Activated CD8-positive, alpha-beta T cell treated with anti-CD3 and anti-CD28 coated beads for 36 hours (primary cell): ENCODE measurements at regions not wholly inside any gene's neighbourhood (a gene's known extent, or its start where the extent isn't known, plus 50 kb on each side); places are given as distances from the start of the nearest gene placed in this dataset.

Experiments
- ATAC-seq: fragments of 200-7000 bp; cut with Tn5 transposase; one replicate; pipeline ENCODE4 v1.10.0; 2021; ENCODE audit warnings: mild to moderate bottlenecking, moderate library complexity
- CTCF ChIA-PET: fragments of 350-600 bp; sonication (Branson Sonifier 250); formaldehyde crosslinking; loops from one replicate; lab custom pipeline; 2021; ENCODE audit warnings: antibody characterized with exemption; lab: Charles Lee
- POLR2A ChIA-PET: fragments of 350-600 bp; sonication (Branson Sonifier 250); formaldehyde crosslinking; loops from one replicate; lab custom pipeline; 2021; ENCODE audit warnings: antibody characterized with exemption; lab: Charles Lee
- DNase-seq: peaks from one replicate; pipeline ENCODE4 v3.0.0-alpha.2; 2020
- H3K27ac Mint-ChIP-seq: one replicate; pipeline ENCODE4 v1.8.0; 2021; ENCODE audit warnings: mild to moderate bottlenecking, mixed read lengths
- H3K27me3 Mint-ChIP-seq: one replicate; pipeline ENCODE4 v1.8.0; 2021; ENCODE audit warnings: mixed read lengths
- H3K36me3 Mint-ChIP-seq: one replicate; pipeline ENCODE4 v1.8.0; 2021; ENCODE audit warnings: low read depth, mixed read lengths
- H3K4me1 Mint-ChIP-seq: one replicate; pipeline ENCODE4 v1.8.0; 2021; ENCODE audit warnings: low read depth, mixed read lengths
- H3K4me3 Mint-ChIP-seq: one replicate; pipeline ENCODE4 v1.8.0; 2021; ENCODE audit warnings: mild to moderate bottlenecking, moderate library complexity, mixed read lengths
- H3K9me3 Mint-ChIP-seq: one replicate; pipeline ENCODE4 v1.8.0; 2021; ENCODE audit warnings: mixed read lengths
- CTCF ChIP-seq: fragments of 200-600 bp; IDR thresholded peaks from one replicate; pipeline ENCODE4 v1.8.0; 2022; ENCODE audit warnings: antibody characterized with exemption, mild to moderate bottlenecking
- intact Hi-C: fragments of 100-400 bp; cut with micrococcal nuclease; formaldehyde crosslinking; loops from one replicate; pipeline ENCODE4 v1.10.0; 2022

GRCh38 chr6:168956884-168957730 is 296.5 kb downstream of the THBS2 start:
- DNase-seq (peak; percentile 62), ATAC-seq (peak; percentile 70)
- no peaks in the 10 kb centered on the region for H3K4me1 Mint-ChIP-seq
- POLR2A ChIA-PET = no interaction called here
- H3K27me3 Mint-ChIP-seq = peaks cover 19% of the 10 kb centered on the region
- H3K4me3 Mint-ChIP-seq = no peak overlapping the region
- no peaks in the 10 kb centered on the region for H3K36me3 Mint-ChIP-seq
- intact Hi-C loops = no loop called here
- CTCF ChIA-PET = interaction anchor here (0.7 to 2.0 kb wide), 5 partner anchors 10 to 157 kb away, joined by 3 to 6 read pairs (median 4); no protein-coding TSS in a partner anchor
- TF ChIP-seq CTCF = peak; percentile 52
- H3K27ac Mint-ChIP-seq = no peak overlapping the region
- H3K9me3 Mint-ChIP-seq = no peaks in the 10 kb centered on the region

- Mint-ChIP-seq H3K27ac (no peak overlapping the region), H3K9me3 (no peaks in the 10 kb centered on the region), H3K4me3 (no peak overlapping the region), H3K36me3 (no peaks in the 10 kb centered on the region), H3K27me3 (peaks cover 22% of the 10 kb centered on the region), H3K4me1 (no peaks in the 10 kb centered on the region)
- ChIA-PET CTCF (interaction anchor here (0.7 to 2.0 kb wide), 6 partner anchors 11 to 397 kb away, joined by 3 to 6 read pairs (median 4); no protein-coding TSS in a partner anchor), POLR2A (no interaction called here)
- peak; percentile 42 for ATAC-seq
- TF ChIP-seq CTCF = no peak
- intact Hi-C loops = no loop called here
- DNase-seq = no peak
These were observed 297.4 kb downstream of the THBS2 start for GRCh38 chr6:168956141-168956838.

- intact Hi-C loops = no loop called here
- Mint-ChIP-seq H3K27ac (no peak overlapping the region), H3K4me1 (no peaks in the 10 kb centered on the region), H3K4me3 (no peak overlapping the region), H3K9me3 (no peaks in the 10 kb centered on the region), H3K27me3 (peaks cover 22% of the 10 kb centered on the region), H3K36me3 (no peaks in the 10 kb centered on the region)
- ATAC-seq (no peak), DNase-seq (no peak)
- ChIA-PET CTCF (no interaction called here), POLR2A (no interaction called here)
- no peak for TF ChIP-seq CTCF
These were observed 300.2 kb downstream of the THBS2 start for GRCh38 chr6:168953461-168953860.

GRCh38 chr6:168951217-168951616 is 302.4 kb downstream of the THBS2 start:
- no peak for TF ChIP-seq CTCF
- ChIA-PET CTCF (no interaction called here), POLR2A (no interaction called here)
- ATAC-seq (no peak), DNase-seq (no peak)
- H3K4me3 Mint-ChIP-seq = no peak overlapping the region
- no peaks in the 10 kb centered on the region for H3K36me3 Mint-ChIP-seq
- no peaks in the 10 kb centered on the region for H3K4me1 Mint-ChIP-seq
- H3K27ac Mint-ChIP-seq = no peak overlapping the region
- peaks cover 23% of the 10 kb centered on the region for H3K27me3 Mint-ChIP-seq
- intact Hi-C loops = no loop called here
- H3K9me3 Mint-ChIP-seq = no peaks in the 10 kb centered on the region

- intact Hi-C loops = no loop called here
- Mint-ChIP-seq H3K27me3 (peaks cover 23% of the 10 kb centered on the region), H3K36me3 (no peaks in the 10 kb centered on the region), H3K4me1 (no peaks in the 10 kb centered on the region), H3K27ac (no peak overlapping the region), H3K4me3 (no peak overlapping the region), H3K9me3 (no peaks in the 10 kb centered on the region)
- TF ChIP-seq CTCF = no peak
- no peak for DNase-seq
- POLR2A ChIA-PET = no interaction called here
- no peak for ATAC-seq
- CTCF ChIA-PET = no interaction called here
These were observed 302.8 kb downstream of the THBS2 start for GRCh38 chr6:168950858-168951214.
